ENCODE measurements at regions not wholly inside any gene's neighbourhood (a gene's known extent, or its start where the extent isn't known, plus 50 kb on each side); places are given as distances from the start of the nearest gene placed in this dataset.

DNA sequence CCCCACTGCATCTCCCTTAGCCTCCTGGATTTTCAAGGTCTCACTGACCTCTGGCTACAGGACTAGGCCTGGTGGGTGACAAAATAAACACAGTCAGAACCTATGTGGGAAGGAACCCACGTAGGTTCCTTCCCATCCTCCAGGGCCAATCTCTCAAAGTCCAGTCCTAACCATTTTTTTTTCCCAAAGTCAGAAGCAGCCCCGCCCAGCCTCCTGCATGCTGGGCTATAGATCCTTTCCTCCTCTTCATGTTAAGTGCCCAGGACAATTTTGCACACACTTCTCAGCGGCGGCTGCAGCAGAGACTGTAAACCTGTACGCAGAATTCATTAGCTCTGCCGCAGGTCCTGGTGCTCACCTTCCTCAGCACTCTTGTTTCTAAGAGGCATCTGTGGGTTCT lies 285.8 kb downstream of the NPIPA8 start:
- no peak for DNase-seq

DNA sequence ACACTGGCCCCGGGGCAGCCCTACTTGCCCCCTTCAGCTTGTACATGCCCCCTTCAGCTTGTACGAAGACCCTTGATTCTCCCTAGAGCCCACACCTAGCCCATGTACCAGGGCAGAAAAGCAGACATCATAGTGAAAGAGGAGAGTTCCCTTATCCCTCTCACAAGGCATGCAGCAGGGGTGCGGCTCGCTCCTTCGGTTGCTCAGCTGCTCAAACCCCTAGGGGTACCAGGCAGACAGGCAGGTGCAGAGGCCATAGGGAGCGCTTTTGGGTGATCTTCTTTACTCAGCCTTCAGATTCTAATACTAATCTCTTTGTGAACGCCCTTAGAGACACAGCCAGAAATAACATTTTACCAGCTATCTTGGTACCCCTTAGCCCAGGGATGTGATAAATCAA lies 286.3 kb downstream of the NPIPA8 start:
- no peak for DNase-seq

DNA sequence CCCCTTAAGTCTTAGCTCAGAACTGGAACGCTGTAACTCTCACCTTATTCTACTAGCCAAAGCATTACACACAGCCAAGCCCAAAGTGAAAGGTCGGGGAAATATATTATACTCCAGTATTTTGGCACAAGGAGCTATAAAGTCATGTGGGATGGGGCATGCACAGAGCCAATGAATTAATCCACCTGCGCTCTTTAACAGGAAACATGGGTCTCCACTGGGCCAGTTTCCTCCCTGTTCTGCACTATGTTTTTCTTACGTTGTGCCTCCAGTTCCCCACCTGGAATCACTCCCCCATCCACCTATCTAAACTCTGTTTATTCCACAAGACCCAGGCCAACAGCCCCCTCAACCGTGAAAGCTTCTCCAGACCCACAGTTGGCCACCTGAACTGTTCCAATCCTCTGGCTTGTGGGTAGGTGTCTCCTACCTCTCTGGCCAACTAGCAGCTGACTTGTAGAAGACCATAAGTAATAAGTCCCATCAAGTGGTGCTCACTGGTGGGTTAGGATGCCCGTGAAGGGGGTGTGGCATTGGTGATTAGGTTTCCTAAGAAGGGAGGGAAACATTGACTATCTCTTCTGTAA lies 286.9 kb downstream of the NPIPA8 start:
- DNase-seq = no peak

DNA sequence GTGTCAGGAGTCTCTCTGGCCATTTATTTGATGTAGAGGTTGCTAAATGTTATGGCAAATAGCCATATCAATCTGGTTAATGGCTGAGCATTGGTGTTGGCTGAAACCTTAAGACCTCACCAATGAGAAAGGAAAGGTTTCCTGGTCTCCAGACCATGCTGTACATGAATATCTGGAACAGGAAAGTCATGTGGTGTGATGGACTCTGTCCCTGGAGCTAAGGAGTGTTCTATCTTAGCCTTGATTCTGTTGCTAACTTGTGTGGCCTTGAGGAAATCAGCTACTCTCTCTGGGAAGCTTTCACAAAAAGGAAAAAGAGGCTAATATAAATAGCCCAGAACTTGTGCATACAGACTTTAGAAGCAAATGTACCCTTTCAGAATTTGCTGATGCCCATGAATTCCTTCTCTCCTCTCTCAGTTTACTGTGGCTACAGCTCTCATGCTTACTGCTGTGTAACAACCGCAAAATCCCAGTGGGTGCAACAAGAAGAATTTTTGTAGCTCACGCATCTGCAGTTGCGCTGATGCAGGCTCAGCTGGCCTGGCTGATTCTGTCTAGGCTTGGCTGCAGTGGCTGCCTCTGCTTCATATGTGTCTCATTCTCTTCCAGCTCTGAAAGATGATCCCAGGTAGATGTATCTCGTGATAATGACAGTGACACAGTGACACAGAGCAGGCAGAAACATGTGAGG lies 287.5 kb downstream of the NPIPA8 start:
- DNase-seq = no peak

DNA sequence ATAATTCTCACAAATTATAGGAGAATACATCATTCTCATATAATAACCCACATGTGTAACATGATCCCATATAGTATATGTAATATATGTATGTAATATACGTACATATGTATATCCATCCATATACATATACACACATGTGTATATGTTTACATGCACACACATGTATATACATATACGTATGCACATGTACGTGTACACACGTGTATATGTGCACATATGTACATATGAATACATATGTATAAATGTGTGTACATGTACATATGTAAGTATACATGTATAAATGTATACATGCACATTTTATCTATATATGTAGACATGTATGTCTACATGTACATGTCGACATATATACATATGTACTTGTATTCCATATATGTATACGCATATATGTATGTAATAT lies 288.8 kb downstream of the NPIPA8 start:
- DNase-seq = no peak

DNA sequence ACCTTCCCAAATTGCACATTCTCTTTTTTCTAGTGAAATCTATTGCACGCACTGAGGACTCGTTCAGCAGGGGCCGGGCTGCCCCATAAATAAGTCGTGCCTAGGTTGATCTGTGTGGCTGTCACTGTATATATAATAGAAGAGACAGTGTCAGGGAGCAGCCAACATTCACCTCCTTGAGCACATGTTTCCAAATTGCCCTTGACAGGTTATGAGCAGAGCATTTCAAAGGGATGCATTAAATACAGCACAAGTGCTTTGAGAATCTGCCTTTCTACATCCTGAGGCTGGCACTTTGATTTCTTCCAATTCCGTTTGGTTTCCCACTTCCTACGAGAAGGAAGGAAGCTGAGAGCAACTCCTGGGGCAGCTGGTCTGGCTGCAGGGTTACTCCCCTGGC lies 291.2 kb downstream of the NPIPA8 start:
- no peak for DNase-seq

DNA sequence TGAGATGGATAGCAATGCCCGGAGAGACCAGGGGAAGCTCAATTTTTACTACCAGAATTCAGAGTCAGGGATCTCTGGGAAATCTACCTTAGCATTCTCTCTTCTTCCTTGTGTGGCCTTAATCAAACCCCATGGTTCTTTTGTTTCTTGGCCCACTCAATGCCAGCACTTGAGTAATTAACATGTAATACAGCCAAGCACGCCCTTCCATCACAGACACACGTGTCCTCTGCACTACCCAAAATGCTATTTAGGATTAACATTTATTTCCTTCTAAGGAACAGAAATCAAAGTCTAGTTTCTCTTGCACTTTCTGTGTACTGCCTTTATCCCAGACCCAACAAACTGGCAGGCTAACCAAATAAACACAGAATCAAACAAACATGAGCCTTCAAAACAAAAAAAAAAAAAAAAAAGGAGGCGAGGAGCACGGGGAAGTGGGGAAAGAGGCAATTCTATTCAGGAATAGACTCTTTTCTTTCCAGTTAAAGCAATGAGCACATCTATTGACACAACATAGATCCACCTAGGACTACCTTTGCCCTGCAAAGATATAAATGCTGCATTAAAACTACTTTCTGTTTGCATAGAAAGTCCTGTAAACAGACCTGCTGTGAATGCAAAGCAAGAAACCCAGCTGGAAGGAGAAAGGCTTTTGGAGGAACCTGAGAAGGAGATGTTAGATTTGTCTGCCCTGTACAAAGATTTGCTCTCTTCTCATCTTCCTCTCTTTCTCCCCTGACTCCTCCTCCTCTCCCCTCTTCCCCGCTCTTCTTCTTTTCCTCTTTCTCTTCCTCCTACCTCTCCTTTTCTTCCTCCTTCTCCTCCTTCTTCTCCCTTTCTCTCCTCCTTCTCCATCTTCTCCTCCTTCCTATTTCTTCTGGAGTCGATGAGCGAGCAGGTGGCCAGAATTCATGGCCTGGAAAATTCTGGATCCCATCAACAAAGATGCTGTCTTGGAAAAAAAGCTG lies 294.4 kb downstream of the NPIPA8 start:
- no peak for DNase-seq

DNA sequence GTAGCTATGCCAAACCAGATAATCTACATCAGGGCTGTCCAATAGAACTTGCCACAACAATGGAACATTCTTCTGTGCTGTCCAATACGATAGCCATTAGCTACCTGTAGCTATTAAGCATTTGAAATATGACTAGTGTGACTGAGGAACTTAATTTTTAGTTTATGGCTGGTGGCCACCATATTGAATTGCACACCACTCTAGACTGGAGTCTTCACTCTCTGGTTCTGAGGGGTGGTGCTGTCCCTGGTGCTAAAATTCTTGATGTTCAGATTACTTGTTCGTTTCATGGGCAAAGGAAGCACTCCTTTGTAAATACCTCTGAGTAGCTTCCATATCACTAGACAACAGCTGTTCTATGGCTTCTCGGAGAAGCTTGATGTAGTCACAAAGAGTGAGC lies 296.6 kb downstream of the NPIPA8 start:
- no peak for DNase-seq

DNA sequence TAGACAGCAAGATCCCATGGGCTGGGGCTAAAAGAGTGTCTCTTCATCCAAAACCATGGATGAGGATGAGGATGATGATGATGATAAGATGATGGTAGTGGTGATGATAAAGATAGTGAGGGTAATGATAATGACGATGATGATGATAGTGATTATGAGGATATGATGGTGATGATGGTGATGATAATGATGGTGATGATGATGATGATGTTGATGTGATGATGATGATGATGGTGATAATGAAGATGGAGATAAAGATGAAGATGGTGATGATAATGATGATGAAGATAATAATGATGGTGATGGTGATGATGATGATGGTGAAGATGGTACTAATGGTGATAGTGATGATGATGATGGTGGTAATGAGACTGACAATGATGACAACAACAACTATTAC lies 299.5 kb downstream of the NPIPA8 start:
- no peak for DNase-seq

DNA sequence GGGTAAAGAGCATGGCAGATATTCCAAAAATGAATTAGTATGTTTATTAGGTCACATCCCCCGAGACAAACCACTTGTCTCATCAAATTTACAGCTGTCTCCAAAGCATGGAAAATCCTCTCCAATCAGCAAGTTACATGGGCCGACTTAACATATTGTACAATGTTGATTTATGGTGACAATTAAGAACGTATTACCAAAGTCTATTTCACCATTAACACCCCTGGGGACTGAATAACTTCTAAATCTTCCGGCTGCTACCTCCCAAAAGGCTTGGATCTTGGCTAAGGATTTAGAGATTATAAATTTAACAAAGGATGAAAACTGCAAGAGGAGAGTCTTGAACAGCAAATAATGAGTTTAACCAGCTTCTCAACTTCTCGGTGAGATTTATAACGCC lies 311.9 kb downstream of the NPIPA8 start:
- DNase-seq = no peak

DNA sequence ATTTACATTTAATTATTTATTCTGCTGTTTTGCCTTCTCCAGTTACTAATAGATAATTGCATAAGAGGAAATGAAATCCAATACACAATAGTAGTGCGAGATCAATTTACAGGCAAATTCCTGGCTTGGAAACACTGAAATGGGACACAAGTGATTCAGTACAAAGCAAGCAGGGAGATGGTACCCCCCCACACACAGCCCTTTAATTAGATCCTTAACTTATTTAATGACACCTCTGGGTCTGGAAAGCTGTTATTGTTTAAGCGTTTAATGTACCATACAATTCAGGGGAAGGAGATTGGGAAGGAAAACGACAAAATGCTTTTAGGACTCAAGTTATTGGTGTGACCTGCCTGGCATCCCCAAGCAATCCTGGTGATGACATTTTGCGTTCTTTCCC lies 318.2 kb downstream of the NPIPA8 start:
- no peak for DNase-seq

DNA sequence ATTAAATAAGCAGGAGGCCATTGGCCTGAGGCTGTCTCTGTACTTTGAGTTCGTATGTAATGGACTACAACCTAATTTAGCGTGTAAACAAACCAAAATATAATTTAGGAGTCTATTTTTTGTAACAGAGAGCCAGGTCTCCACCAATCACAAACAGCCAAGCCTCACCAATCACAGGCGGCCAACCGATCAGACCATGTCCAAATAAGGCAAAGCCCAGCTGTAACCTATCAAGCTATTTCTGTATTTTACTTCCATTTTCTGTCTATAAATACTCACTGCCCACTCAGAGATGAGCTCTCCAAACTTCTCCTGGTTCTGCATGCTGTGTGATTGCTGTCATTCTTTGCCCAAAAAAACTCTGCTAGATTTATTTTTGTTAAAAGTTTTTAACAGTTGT lies 322.7 kb downstream of the NPIPA8 start:
- no peak for DNase-seq

DNA sequence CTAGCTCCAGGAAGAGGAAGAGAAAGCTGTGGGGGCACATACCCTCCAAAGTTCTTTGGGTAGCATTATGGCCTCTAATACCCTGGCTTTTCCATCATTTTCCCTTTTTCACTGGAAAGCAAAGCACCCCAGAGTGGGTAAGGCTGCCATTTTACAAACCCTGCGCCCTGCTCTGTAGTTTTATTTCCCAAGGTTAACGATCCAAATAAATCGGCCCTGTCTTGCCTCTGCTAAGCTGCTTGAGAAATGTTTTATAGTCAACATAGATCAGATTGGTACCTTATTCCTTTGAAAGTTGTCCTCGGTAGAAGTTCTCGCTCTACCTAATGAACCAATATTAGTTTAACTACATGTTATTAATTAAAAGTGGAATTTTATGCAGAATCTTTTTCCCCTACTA lies 328.2 kb downstream of the NPIPA8 start:
- no peak for DNase-seq

DNA sequence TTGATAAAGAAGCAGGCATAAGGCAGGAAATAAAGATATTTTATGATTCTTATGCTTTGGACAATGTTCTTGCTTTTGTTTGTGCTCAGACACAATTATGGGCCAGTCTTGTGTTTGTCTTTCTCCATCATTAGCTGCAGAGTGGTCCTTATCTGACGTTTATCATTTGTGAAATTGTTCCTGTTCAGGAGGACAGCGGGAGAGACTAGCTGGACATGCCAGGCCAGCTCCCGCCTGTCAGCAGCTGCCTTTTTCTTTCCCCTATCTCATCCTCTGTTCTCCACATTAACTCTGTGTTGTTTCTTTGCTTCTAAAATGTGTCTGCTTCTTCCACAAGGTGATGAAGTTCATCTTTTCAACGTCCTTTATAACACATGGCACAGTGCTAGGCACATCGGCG lies 333.5 kb downstream of the NPIPA8 start:
- DNase-seq = no peak

DNA sequence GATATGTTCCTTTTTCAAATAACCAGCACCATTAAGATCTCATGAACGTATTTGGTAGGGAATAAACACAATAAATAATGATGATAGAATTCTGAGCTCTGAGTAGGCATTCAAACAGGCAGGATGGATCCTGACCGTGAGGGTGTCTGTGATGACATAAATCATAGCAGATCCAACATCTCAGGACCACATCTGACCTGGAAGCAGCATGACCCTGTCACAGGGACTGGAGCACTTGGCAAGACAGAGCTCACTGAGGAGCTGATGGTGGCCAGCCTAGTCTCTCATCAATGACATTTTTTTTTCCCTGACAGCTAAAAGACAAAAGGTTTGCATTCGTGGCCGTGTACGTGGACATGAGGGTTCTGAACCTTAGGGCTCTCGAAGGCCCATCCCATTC lies 337.5 kb downstream of the NPIPA8 start:
- no peak for DNase-seq

DNA sequence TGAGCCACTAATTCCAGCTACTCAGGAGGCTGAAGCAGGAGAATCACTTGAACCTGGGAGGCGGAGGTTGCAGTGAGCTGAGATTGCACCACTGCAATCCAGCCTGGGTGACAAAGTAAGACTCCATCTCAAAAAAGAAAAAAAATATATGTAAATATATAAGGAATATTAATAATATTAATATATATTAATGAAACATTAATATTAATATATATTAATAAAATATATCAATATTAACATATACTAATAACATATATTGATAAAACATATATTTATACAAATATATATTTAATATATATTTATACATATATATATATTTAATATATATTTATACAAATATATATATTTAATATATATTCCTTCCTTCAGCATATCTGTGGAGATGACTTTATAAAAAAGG lies 338.0 kb downstream of the NPIPA8 start:
- no peak for DNase-seq

DNA sequence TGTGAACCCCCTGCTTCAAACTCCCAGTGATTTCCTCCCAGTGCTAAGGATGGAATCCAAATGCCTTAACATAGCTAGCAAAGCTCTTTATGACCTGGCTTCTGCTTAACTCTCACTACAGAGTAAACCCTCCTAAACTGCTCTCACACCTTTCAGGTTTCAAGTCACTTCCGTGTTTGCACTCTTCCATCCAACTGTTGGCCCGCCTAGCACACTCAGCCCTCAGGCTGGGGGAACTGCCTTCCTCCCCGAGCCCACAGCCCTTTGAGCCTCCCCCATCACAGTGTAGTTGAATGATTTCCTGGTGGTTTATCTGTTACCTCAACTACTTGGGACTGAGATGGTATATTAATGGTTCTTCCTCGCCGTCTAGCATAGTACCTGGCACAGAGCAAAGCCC lies 342.5 kb downstream of the NPIPA8 start:
- DNase-seq = no peak

DNA sequence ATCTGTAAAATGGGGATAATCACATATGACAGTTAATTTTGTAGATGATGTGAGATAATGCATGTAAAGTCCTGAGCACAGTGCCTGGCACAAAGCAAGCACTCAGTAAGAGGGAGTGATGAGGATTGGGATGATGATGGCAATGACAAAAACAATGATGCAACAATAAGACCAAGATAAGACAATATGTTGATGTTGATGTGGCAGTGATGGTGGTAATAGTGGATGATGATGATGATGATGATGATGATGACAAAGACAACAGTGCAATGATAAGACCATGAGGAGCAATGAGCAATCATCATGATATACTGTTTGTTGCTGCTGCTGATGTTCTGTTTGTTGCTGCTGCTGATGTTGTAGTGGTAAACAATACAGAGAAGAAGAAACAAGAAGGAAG lies 344.1 kb downstream of the NPIPA8 start:
- no peak for DNase-seq

DNA sequence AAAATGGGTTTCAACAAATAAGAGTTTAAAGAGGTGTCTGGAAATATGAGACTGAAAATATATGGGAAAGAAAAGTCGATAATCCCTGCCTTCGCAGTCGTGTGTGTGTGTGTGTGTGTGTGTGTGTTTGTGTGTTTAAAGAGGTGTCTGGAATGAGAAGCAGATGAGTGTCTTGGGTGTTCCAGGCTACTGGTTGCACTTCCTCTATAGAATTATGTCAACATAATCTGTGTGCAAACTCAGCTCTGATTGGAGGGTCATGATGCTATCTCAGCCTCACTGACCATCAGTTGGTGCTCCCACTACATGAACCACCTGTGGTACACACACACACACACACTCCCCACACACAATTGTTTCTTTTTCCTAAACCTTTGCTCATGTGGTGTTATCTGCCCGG lies 347.3 kb downstream of the NPIPA8 start:
- no peak for DNase-seq

DNA sequence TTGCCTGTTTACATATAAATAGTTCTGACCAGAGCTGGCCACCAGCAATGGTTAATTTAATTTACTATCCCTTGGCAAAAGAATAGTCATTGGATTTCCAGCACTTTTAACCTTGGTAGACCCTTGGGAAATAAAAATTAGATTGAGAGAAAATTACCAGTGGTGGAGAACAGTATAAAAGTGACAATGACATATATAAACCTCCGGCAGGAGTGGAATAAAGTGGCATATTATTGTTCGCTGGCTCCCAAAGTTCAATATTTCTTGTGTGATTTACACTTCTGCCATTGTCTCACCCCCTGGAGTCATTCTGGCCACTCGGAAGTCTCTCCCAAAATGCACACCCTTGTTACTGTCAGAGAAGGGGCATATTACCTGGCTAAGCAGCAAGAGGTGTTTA lies 347.7 kb downstream of the NPIPA8 start:
- no peak for DNase-seq

DNA sequence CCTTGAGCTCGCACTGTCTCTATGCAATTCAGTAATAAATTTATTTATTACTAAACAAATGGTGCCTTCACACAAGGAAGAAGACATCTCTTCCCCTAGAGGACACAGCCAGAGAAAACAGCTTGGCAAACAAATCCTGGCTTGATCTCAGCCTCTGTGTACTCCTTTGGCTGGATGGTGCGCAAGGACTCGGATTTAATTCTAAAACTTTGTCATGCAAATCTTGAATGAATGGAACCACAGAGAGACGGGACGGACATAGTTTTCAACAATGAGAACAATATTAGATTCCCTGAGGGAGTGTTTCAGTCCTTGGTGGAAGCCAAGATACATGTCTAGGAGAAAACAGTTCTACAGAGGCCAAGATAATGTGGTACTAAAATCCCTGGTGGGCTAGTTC lies 349.5 kb downstream of the NPIPA8 start:
- DNase-seq = no peak

DNA sequence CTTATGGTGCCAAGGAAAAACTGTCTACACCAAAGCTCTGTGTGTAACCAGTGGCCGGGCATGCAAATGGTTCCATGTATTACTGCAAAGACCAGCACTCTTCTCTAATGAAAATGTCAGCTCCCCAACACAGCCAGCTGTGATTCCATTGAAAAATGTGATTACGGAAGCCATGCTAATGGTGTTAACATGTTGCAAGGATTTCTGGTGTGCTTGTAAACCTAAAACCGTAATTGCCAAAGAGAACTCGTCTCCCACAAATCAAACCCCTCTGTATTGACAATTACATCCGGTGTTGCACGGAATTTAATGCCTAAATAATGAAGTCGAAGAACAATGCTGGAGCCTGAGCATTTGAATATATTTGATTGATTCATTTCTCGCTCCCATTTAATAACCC lies 351.7 kb downstream of the NPIPA8 start:
- no peak for DNase-seq

DNA sequence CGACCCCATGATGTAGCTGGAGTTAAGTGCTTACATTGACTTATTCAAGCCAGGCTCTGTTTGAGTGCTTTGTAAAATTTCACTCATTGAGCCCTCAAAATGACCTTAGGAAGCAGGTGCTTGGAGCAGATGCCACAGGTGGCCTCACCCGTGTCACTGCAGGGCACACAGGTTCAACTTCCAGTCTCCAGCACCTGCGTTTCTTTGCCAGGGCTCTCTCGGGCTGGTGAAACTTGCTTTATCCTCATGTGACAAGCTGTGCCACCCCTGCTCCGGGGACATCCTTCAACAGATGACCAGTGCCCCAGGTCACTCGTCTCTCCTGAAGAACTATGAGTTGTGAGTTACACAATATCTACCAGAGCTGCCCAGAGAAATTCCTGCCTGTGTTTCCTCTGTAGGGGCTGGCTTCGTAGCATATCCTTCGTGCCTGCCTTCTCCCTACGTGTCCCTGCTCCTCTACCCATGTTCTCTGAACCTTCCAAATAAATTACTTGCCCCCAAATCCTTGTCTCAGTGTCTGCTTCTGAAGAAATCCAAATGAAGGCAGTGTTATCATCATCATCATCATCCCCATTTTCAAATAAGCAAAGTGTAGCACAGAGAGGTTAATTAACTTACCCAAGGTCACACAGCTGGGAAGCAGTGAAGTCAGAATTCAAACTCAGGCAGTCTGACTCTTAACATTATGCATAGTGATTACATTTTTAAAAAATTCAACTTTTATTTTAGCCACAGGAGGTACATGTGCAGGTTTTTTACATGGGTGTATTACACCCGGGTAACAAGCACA lies 352.5 kb downstream of the NPIPA8 start:
- no peak for DNase-seq
